Neural progenitor cell (in vitro differentiated cells): ENCODE measurements at regions not wholly inside any gene's neighbourhood (a gene's known extent, or its start where the extent isn't known, plus 50 kb on each side); places are given as distances from the start of the nearest gene placed in this dataset.

Experiments used
- CTCF ChIP-seq: fragments of 200-600 bp; sonication (generic); IDR thresholded peaks from 2 replicates; pipeline ENCODE4 v1.5.1; 2017; ENCODE audit warnings: antibody characterized with exemption, mild to moderate bottlenecking
- EZH2 ChIP-seq: fragments of 200-600 bp; sonication (generic); IDR thresholded peaks from 2 replicates; pipeline ENCODE4 v1.6.1; 2017; ENCODE audit warnings: antibody characterized with exemption, mild to moderate bottlenecking, moderate library complexity

GRCh38 chr13:83019986-83020385 is 862.3 kb downstream of the SLITRK1 start:
- TF ChIP-seq CTCF (no peak), EZH2 (no peak)
